ENCODE measurements at regions not wholly inside any gene's neighbourhood (a gene's known extent, or its start where the extent isn't known, plus 50 kb on each side); places are given as distances from the start of the nearest gene placed in this dataset.
"Not testable (repeated sequence)": the region's sequence is repeated elsewhere in the genome, so short reads cannot be mapped to it uniquely, and the experiment has no call there.

- Mint-ChIP-seq H3K4me3 (no peak overlapping the region), H3K9me3 (peaks cover 6 to 16% (median 7%) of the 10 kb centered on the region in 3 donors), H3K4me1 (peaks cover 0 to 6% (median 0%) of the 10 kb centered on the region in 3 donors), H3K36me3 (no peaks in the 10 kb centered on the region), H3K27ac (no peak overlapping the region), H3K27me3 (peaks cover 2% of the 10 kb centered on the region)
Measured at GRCh38 chr3:190984502-190985244, 122.2 kb upstream of the GMNC start.

- H3K27me3 Mint-ChIP-seq, result peaks cover 2% of the 10 kb centered on the region
- no peak overlapping the region for H3K4me3 Mint-ChIP-seq
- peaks cover 4 to 13% (median 6%) of the 10 kb centered on the region in 3 donors for H3K9me3 Mint-ChIP-seq
Measured at GRCh38 chr3:190983875-190984274, 121.4 kb upstream of the GMNC start.

GRCh38 chr3:190973771-190974170, 111.3 kb upstream of the GMNC start:
- no peak overlapping the region for H3K27ac Mint-ChIP-seq
- no peaks in the 10 kb centered on the region for H3K4me1 Mint-ChIP-seq
- no peaks in the 10 kb centered on the region for H3K9me3 Mint-ChIP-seq
- H3K36me3 Mint-ChIP-seq, result no peaks in the 10 kb centered on the region
- H3K4me3 Mint-ChIP-seq, result no peak overlapping the region
- H3K27me3 Mint-ChIP-seq, result no peaks in the 10 kb centered on the region

More at GRCh38 chr3:190983875-190984274, 121.4 kb upstream of the GMNC start:
- Mint-ChIP-seq H3K36me3 (no peaks in the 10 kb centered on the region), H3K27ac (no peak overlapping the region), H3K4me1 (peaks cover 0 to 6% (median 0%) of the 10 kb centered on the region in 3 donors)

- Mint-ChIP-seq H3K36me3 (no peaks in the 10 kb centered on the region), H3K27me3 (no peaks in the 10 kb centered on the region), H3K9me3 (no peaks in the 10 kb centered on the region), H3K27ac (no peak overlapping the region), H3K4me3 (no peak overlapping the region), H3K4me1 (no peaks in the 10 kb centered on the region)
Measured at GRCh38 chr3:190972840-190973270, 110.4 kb upstream of the GMNC start.

- H3K9me3 Mint-ChIP-seq, result no peaks in the 10 kb centered on the region
- no peak overlapping the region for H3K4me3 Mint-ChIP-seq
- H3K27ac Mint-ChIP-seq, result no peak overlapping the region
- no peaks in the 10 kb centered on the region for H3K36me3 Mint-ChIP-seq
- H3K4me1 Mint-ChIP-seq, result no peaks in the 10 kb centered on the region
- no peaks in the 10 kb centered on the region for H3K27me3 Mint-ChIP-seq
Measured at GRCh38 chr3:190972196-190972595, 109.7 kb upstream of the GMNC start.

GRCh38 chr3:190970560-190970959, 108.1 kb upstream of the GMNC start:
- Mint-ChIP-seq H3K27me3 (no peaks in the 10 kb centered on the region), H3K4me1 (no peaks in the 10 kb centered on the region), H3K4me3 (no peak overlapping the region), H3K36me3 (no peaks in the 10 kb centered on the region), H3K9me3 (no peaks in the 10 kb centered on the region), H3K27ac (no peak overlapping the region)

- H3K27ac Mint-ChIP-seq, result no peak overlapping the region
- H3K9me3 Mint-ChIP-seq, result no peaks in the 10 kb centered on the region
- no peaks in the 10 kb centered on the region for H3K4me1 Mint-ChIP-seq
- no peak overlapping the region for H3K4me3 Mint-ChIP-seq
- no peaks in the 10 kb centered on the region for H3K27me3 Mint-ChIP-seq
- H3K36me3 Mint-ChIP-seq, result no peaks in the 10 kb centered on the region
Measured at GRCh38 chr3:190968616-190969015, 106.1 kb upstream of the GMNC start.

GRCh38 chr3:190964931-190965330, 102.4 kb upstream of the GMNC start:
- not testable (repeated sequence) for H3K36me3 Mint-ChIP-seq

GRCh38 chr3:190959077-190959476, 96.6 kb upstream of the GMNC start:
- H3K27ac Mint-ChIP-seq, result no peak overlapping the region
- H3K27me3 Mint-ChIP-seq, result no peaks in the 10 kb centered on the region
- peaks cover 4 to 14% (median 9%) of the 10 kb centered on the region in 3 donors for H3K9me3 Mint-ChIP-seq
- H3K4me3 Mint-ChIP-seq, result no peak overlapping the region
- H3K4me1 Mint-ChIP-seq, result no peaks in the 10 kb centered on the region
- H3K36me3 Mint-ChIP-seq, result peaks cover 2% of the 10 kb centered on the region

More at GRCh38 chr3:190964931-190965330, 102.4 kb upstream of the GMNC start:
- H3K9me3 Mint-ChIP-seq, H3K27me3 Mint-ChIP-seq, H3K27ac Mint-ChIP-seq, H3K4me1 Mint-ChIP-seq: not testable (repeated sequence)
- H3K4me3 Mint-ChIP-seq, result peak overlapping the region in 1 of 4 donors; percentile 21

- Mint-ChIP-seq H3K4me3 (no peak overlapping the region), H3K27me3 (peaks cover 3% of the 10 kb centered on the region), H3K36me3 (no peaks in the 10 kb centered on the region), H3K4me1 (no peaks in the 10 kb centered on the region), H3K9me3 (peaks cover 0 to 4% (median 0%) of the 10 kb centered on the region in 3 donors), H3K27ac (no peak overlapping the region)
Measured at GRCh38 chr3:190941694-190942260, 79.3 kb upstream of the GMNC start.

- not testable (repeated sequence) for H3K27me3 Mint-ChIP-seq
Measured at GRCh38 chr3:190934616-190935015, 72.1 kb upstream of the GMNC start.

GRCh38 chr3:190926619-190927018, 64.1 kb upstream of the GMNC start:
- no peaks in the 10 kb centered on the region for H3K27me3 Mint-ChIP-seq
- H3K4me3 Mint-ChIP-seq, result no peak overlapping the region
- H3K9me3 Mint-ChIP-seq, result peaks cover 0 to 2% (median 0%) of the 10 kb centered on the region in 3 donors
- no peaks in the 10 kb centered on the region for H3K4me1 Mint-ChIP-seq
- H3K27ac Mint-ChIP-seq, result no peak overlapping the region
- no peaks in the 10 kb centered on the region for H3K36me3 Mint-ChIP-seq

More at GRCh38 chr3:190934616-190935015, 72.1 kb upstream of the GMNC start:
- H3K4me1 Mint-ChIP-seq, H3K9me3 Mint-ChIP-seq, H3K27ac Mint-ChIP-seq, H3K4me3 Mint-ChIP-seq, H3K36me3 Mint-ChIP-seq: not testable (repeated sequence)

GRCh38 chr3:190912736-190913135, 50.2 kb upstream of the GMNC start:
- Mint-ChIP-seq H3K4me1 (no peaks in the 10 kb centered on the region), H3K36me3 (no peaks in the 10 kb centered on the region), H3K27me3 (no peaks in the 10 kb centered on the region), H3K9me3 (peaks cover 0 to 3% (median 0%) of the 10 kb centered on the region in 3 donors), H3K27ac (no peak overlapping the region), H3K4me3 (no peak overlapping the region)
